Endothelial cell of umbilical vein (primary cell): ENCODE measurements at regions not wholly inside any gene's neighbourhood (a gene's known extent, or its start where the extent isn't known, plus 50 kb on each side); places are given as distances from the start of the nearest gene placed in this dataset.

Experiments
- BruUV-seq: library from RNA; stranded (reverse); fragments of 400-500 nt; replicated peaks from 2 replicates; lab custom pipeline; 2021; lab: Mats Ljungman, UMichigan
- CTCF ChIA-PET: fragments of 300-600, 350-600 bp; sonication (Branson Sonifier 250); formaldehyde crosslinking; loops from one replicate; lab custom pipeline; 2021; ENCODE audit warnings: antibody characterized with exemption, inconsistent platforms; lab: Charles Lee
- POLR2A ChIA-PET: fragments of 300-600, 350-600 bp; sonication (Branson Sonifier 250); formaldehyde crosslinking; loops from one replicate; lab custom pipeline; 2021; ENCODE audit warnings: antibody characterized with exemption, inconsistent platforms; lab: Charles Lee
- DNase-seq: peaks from one replicate; pipeline ENCODE4 v3.0.0-alpha.2; 2011; ENCODE audit warnings: low read depth, low spot score
- FAIRE-seq: peaks from 2 replicates; lab custom pipeline; 2011; peaks lifted over from hg19 to GRCh38; lab: Jason Lieb, UNC
- H2AFZ ChIP-seq: 2 replicates; pipeline ENCODE4 v1.6.0; 2012; ENCODE audit warnings: low read depth, low read length, control low read depth, inconsistent platforms
- H3K27ac ChIP-seq: 2 replicates; pipeline ENCODE4 v1.5.1; 2011; ENCODE audit warnings: low read depth, mild to moderate bottlenecking, control low read depth, low read length, moderate library complexity; ENCODE audit not compliant: insufficient read depth
- H3K27me3 ChIP-seq, 2 experiments: 2 replicates each; pipeline versions ENCODE4 v1.6.0 to v1.6.1; 2011; ENCODE audit warnings: low read length in 2 of 2, mixed read lengths in 1 of 2; ENCODE audit not compliant: control insufficient read depth in 2 of 2, insufficient read depth in 2 of 2
- H3K36me3 ChIP-seq, 2 experiments: 2 replicates in 1 of 2; 3 replicates in 1 of 2; pipeline ENCODE4 v1.5.1; 2011; ENCODE audit warnings: low read length in 2 of 2, mild to moderate bottlenecking in 1 of 2, moderate library complexity in 1 of 2; ENCODE audit not compliant: control insufficient read depth in 2 of 2, insufficient read depth in 2 of 2; ENCODE audit errors: extremely low read depth in 1 of 2
- H3K4me1 ChIP-seq: 3 replicates; pipeline ENCODE4 v1.5.1; 2011; ENCODE audit warnings: mild to moderate bottlenecking, low read length; ENCODE audit not compliant: control insufficient read depth, insufficient read depth; ENCODE audit errors: extremely low read depth
- H3K4me2 ChIP-seq: 2 replicates; pipeline ENCODE4 v1.6.1; 2011; ENCODE audit warnings: low read length, control low read depth, mixed read lengths; ENCODE audit not compliant: insufficient read depth
- H3K4me3 ChIP-seq, 3 experiments: fragments of 200-600 bp in 1 of 3; sonication (generic), shearing (Covaris generic) in 1 of 3; replicated peaks in 1 of 3; 2 replicates each; pipeline ENCODE4 v1.5.1; 2011 to 2016; ENCODE audit warnings: control low read depth in 3 of 3, low read length in 3 of 3, mild to moderate bottlenecking in 2 of 3, inconsistent platforms in 1 of 3, low read depth in 1 of 3, moderate library complexity in 1 of 3; ENCODE audit not compliant: insufficient read depth in 1 of 3
- H3K79me2 ChIP-seq: 2 replicates; pipeline ENCODE4 v1.6.0; 2012; ENCODE audit warnings: low read length, inconsistent platforms; ENCODE audit not compliant: control insufficient read depth, insufficient read depth
- H3K9ac ChIP-seq: replicated peaks from 2 replicates; pipeline ENCODE3; 2011; ENCODE audit warnings: low read length, control low read depth; ENCODE audit not compliant: insufficient read depth; ENCODE audit errors: extremely low read depth
- H3K9me1 ChIP-seq: replicated peaks from 3 replicates; pipeline ENCODE4 v1.6.0; 2011; ENCODE audit warnings: mild to moderate bottlenecking, low read length; ENCODE audit not compliant: control insufficient read depth, insufficient read depth; ENCODE audit errors: extremely low read depth
- H3K9me3 ChIP-seq: replicated peaks from 2 replicates; pipeline ENCODE4 v1.5.1; 2012; ENCODE audit warnings: low read length, inconsistent platforms; ENCODE audit not compliant: control insufficient read depth, insufficient read depth
- H4K20me1 ChIP-seq: replicated peaks from 2 replicates; pipeline ENCODE3; 2011; ENCODE audit warnings: mild to moderate bottlenecking, low read length; ENCODE audit not compliant: control insufficient read depth, insufficient read depth; ENCODE audit errors: extremely low read depth
- GATA2 ChIP-seq: IDR thresholded peaks from 2 replicates; pipeline ENCODE4 v1.7.0; 2011; ENCODE audit warnings: low read depth, mild to moderate bottlenecking, moderate library complexity, mixed read lengths, low read length; ENCODE audit not compliant: insufficient read length, insufficient read depth
- JUN ChIP-seq: IDR thresholded peaks from 2 replicates; pipeline ENCODE4 v1.6.1; 2011; ENCODE audit warnings: borderline replicate concordance, low read depth; ENCODE audit not compliant: insufficient read length, insufficient read depth
- MYC ChIP-seq: IDR thresholded peaks from one replicate; pipeline ENCODE4 v1.6.1; 2011; ENCODE audit warnings: mild to moderate bottlenecking, low read depth, low read length
- POLR2A ChIP-seq: IDR thresholded peaks from 2 replicates; pipeline ENCODE4 v1.6.1; 2012; ENCODE audit warnings: low read depth, mild to moderate bottlenecking, control low read depth, low read length
- POLR2AphosphoS5 ChIP-seq: IDR thresholded peaks from 2 replicates; pipeline ENCODE4 v1.6.1; 2012; ENCODE audit warnings: low read depth, mild to moderate bottlenecking, control low read depth, low read length, moderate library complexity; ENCODE audit not compliant: insufficient read depth
- dilution Hi-C: fragments of 300-500 bp; cut with MboI; formaldehyde crosslinking; loops from one replicate; pipeline ENCODE4 v1.15.0; 2019; ENCODE audit warnings: low sequenced_read_pairs; ENCODE audit not compliant: extremely low pct_ligation_motif_present
- intact Hi-C: fragments of 100-400 bp; cut with micrococcal nuclease; formaldehyde crosslinking; loops from one replicate; pipeline ENCODE4 v1.10.0; 2022
- TF ChIP-seq, protein P1 (sequence below): IDR thresholded peaks from 2 replicates; pipeline ENCODE4 v1.6.1; 2011; ENCODE audit not compliant: insufficient read depth, insufficient read length
- TF ChIP-seq, protein P2 (sequence below), 2 donors: IDR thresholded peaks; 1 replicate in 1 of 2; 2 replicates in 1 of 2; pipeline ENCODE4 v1.5.1; 2011; ENCODE audit warnings: low read length in 2 of 2, mild to moderate bottlenecking in 2 of 2, moderate library complexity in 2 of 2, control low read depth in 1 of 2, inconsistent platforms in 1 of 2, low read depth in 1 of 2; ENCODE audit not compliant: insufficient read depth in 1 of 2; ENCODE audit errors: extremely low read depth in 1 of 2

DNA sequence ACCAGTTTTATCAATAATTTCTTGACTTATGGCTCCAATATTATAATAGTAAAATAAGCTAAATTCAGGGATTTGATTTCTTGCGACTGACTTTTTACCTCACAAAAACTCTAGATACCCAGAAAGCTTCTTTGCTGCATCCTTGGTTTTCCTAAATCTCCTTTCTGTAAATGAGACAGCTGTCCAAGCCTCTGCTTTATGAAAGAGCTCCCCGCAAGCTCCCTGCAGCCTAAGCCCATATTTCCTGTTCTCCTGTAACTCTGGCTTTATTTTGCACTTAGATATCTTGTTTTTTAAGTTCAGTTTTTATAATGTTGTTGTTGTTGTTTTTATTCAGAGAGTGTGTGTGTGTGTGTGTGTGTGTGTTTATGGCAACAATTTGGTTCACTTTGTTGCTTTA, 361.7 kb upstream of the PKDCC start:
- Histone ChIP-seq H3K36me3 (no peaks in the 10 kb centered on the region), H3K27me3 (no peaks in the 10 kb centered on the region), H3K27ac (no peak overlapping the region), H3K9ac (no peak overlapping the region), H3K4me1 (no peaks in the 10 kb centered on the region), H3K4me3 (no peak overlapping the region), H2AFZ (no peak overlapping the region), H4K20me1 (no peaks in the 10 kb centered on the region), H3K4me2 (no peak overlapping the region), H3K9me3 (no peaks in the 10 kb centered on the region), H3K9me1 (no peaks in the 10 kb centered on the region), H3K79me2 (no peaks in the 10 kb centered on the region)
- DNase-seq (no peak), FAIRE-seq (no peak)
- dilution Hi-C loops = no loop called here
- TF ChIP-seq POLR2A (no peak), GATA2 (no peak), MYC (no peak)
- TF ChIP-seq, protein P1, sequence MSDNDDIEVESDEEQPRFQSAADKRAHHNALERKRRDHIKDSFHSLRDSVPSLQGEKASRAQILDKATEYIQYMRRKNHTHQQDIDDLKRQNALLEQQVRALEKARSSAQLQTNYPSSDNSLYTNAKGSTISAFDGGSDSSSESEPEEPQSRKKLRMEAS = no peak
- ChIA-PET POLR2A (no interaction called here), CTCF (interaction anchor here (1.3 kb wide), 1 partner anchor 10 kb away, joined by 3 read pairs; no protein-coding TSS in a partner anchor)
- intact Hi-C loops = no loop called here
- no TSS peak for BruUV-seq

DNA sequence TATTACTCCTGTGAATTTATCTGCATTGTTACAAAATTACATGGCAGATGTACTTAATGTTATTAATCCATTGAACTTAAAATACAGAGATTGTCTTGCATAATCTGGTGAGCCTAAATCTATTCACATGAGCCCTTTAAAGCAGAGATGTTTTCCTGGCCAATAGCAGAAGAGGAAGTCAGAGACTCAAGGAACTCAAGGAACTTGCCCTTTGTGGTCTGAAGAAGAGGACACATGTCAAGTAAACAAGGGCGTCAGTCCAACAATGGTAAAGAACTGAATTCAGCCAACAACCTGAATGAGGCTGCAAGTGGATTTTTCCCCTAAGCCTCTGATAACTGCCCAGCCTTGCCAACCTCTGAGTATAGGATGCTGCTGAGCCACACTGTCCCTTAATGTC, 356.3 kb upstream of the PKDCC start:
- intact Hi-C loops = no loop called here
- H3K9me3 ChIP-seq = no peaks in the 10 kb centered on the region
- H3K36me3 ChIP-seq = no peaks in the 10 kb centered on the region
- no peaks in the 10 kb centered on the region for H4K20me1 ChIP-seq
- no peak overlapping the region for H3K4me2 ChIP-seq
- no peaks in the 10 kb centered on the region for H3K9me1 ChIP-seq
- H2AFZ ChIP-seq = no peak overlapping the region
- TF ChIP-seq JUN = no peak
- no peak for TF ChIP-seq MYC
- TF ChIP-seq POLR2AphosphoS5 = no peak
- TF ChIP-seq, protein P1 = no peak
- TF ChIP-seq, protein P2, sequence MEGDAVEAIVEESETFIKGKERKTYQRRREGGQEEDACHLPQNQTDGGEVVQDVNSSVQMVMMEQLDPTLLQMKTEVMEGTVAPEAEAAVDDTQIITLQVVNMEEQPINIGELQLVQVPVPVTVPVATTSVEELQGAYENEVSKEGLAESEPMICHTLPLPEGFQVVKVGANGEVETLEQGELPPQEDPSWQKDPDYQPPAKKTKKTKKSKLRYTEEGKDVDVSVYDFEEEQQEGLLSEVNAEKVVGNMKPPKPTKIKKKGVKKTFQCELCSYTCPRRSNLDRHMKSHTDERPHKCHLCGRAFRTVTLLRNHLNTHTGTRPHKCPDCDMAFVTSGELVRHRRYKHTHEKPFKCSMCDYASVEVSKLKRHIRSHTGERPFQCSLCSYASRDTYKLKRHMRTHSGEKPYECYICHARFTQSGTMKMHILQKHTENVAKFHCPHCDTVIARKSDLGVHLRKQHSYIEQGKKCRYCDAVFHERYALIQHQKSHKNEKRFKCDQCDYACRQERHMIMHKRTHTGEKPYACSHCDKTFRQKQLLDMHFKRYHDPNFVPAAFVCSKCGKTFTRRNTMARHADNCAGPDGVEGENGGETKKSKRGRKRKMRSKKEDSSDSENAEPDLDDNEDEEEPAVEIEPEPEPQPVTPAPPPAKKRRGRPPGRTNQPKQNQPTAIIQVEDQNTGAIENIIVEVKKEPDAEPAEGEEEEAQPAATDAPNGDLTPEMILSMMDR (IDR thresholded peaks at IDR 0.05; ENCODE audit: extremely low read depth in 1 of 2, insufficient read depth in 1 of 2, low read depth in 1 of 2, low read length in 2 of 2) = no peak
- ChIA-PET CTCF (no interaction called here), POLR2A (no interaction called here)
- H3K27ac ChIP-seq = no peak overlapping the region
- H3K4me1 ChIP-seq = no peaks in the 10 kb centered on the region
- dilution Hi-C loops = no loop called here
- no peaks in the 10 kb centered on the region for H3K79me2 ChIP-seq
- H3K9ac ChIP-seq = no peak overlapping the region
- no peak for DNase-seq
- no peak for FAIRE-seq
- no peaks in the 10 kb centered on the region for H3K27me3 ChIP-seq
- no TSS peak for BruUV-seq
- no peak overlapping the region for H3K4me3 ChIP-seq
